Common myeloid progenitor, CD34-positive (primary cell): ENCODE measurements at regions not wholly inside any gene's neighbourhood (a gene's known extent, or its start where the extent isn't known, plus 50 kb on each side); places are given as distances from the start of the nearest gene placed in this dataset.
"Not testable (repeated sequence)": the region's sequence is repeated elsewhere in the genome, so short reads cannot be mapped to it uniquely, and the experiment has no call there.

Experiments
- CTCF ChIA-PET: fragments of 350-600 bp; sonication (Branson Sonifier 250); formaldehyde crosslinking; loops from one replicate; lab custom pipeline; 2021; ENCODE audit warnings: antibody characterized with exemption; lab: Charles Lee
- POLR2A ChIA-PET: fragments of 350-600 bp; sonication (Branson Sonifier 250); formaldehyde crosslinking; loops from one replicate; lab custom pipeline; 2021; ENCODE audit warnings: antibody characterized with exemption; lab: Charles Lee
- DNase-seq, 3 donors: peaks; one replicate each; pipeline versions ENCODE4 v3.0.0 to v3.0.0-alpha.2; 2013
- H3K27ac ChIP-seq, 2 experiments: 1 replicate in 1 of 2; 2 replicates in 1 of 2; pipeline ENCODE4 v1.7.0; 2013; ENCODE audit warnings: inconsistent platforms in 2 of 2, low read length in 2 of 2, mild to moderate bottlenecking in 2 of 2, low read depth in 1 of 2, moderate library complexity in 1 of 2; ENCODE audit not compliant: severe bottlenecking in 2 of 2, insufficient read depth in 1 of 2, poor library complexity in 1 of 2
- H3K27me3 ChIP-seq, 5 experiments: replicated peaks in 2 of 5; 1 replicate in 3 of 5; 2 replicates in 2 of 5; pipeline versions ENCODE4 v1.6.1 to v1.7.0; 2013; ENCODE audit warnings: low read length in 4 of 5, mild to moderate bottlenecking in 2 of 5, moderate library complexity in 2 of 5, inconsistent platforms in 1 of 5; ENCODE audit not compliant: insufficient read depth in 5 of 5, control insufficient read depth in 4 of 5
- H3K36me3 ChIP-seq, 4 experiments: 1 replicate in 2 of 4; 2 replicates in 2 of 4; pipeline versions ENCODE4 v1.6.1 to v1.7.0; 2013; ENCODE audit warnings: low read length in 3 of 4, control low read depth in 1 of 4, mild to moderate bottlenecking in 1 of 4; ENCODE audit not compliant: control insufficient read depth in 4 of 4, insufficient read depth in 4 of 4
- H3K4me1 ChIP-seq, 4 experiments: 1 replicate in 3 of 4; 2 replicates in 1 of 4; pipeline versions ENCODE4 v1.6.1 to v1.7.1; 2013; ENCODE audit warnings: low read length in 3 of 4, mild to moderate bottlenecking in 3 of 4, control low read depth in 1 of 4, inconsistent platforms in 1 of 4, moderate library complexity in 1 of 4; ENCODE audit not compliant: control insufficient read depth in 4 of 4, insufficient read depth in 4 of 4; ENCODE audit errors: control extremely low read depth in 1 of 4
- H3K4me3 ChIP-seq, 7 experiments: 1 replicate in 4 of 7; 2 replicates in 3 of 7; pipeline versions ENCODE4 v1.5.1 to v1.7.0; 2013; ENCODE audit warnings: mild to moderate bottlenecking in 7 of 7, low read length in 6 of 7, moderate library complexity in 6 of 7, inconsistent platforms in 2 of 7, low read depth in 2 of 7, control low read depth in 1 of 7; ENCODE audit not compliant: insufficient read depth in 4 of 7, control insufficient read depth in 1 of 7; ENCODE audit errors: extremely low read depth in 1 of 7
- H3K9me3 ChIP-seq, 5 experiments: 1 replicate in 4 of 5; 2 replicates in 1 of 5; pipeline versions ENCODE4 v1.6.1 to v1.7.1; 2013; ENCODE audit warnings: low read length in 4 of 5, mild to moderate bottlenecking in 2 of 5, inconsistent platforms in 1 of 5, low read depth in 1 of 5, moderate library complexity in 1 of 5; ENCODE audit not compliant: control insufficient read depth in 4 of 5, insufficient read depth in 2 of 5; ENCODE audit errors: control extremely low read depth in 1 of 5
- WGBS: methylation state at CpG from one replicate; pipeline ENCODE4 v1.1.5; 2013; ENCODE audit not compliant: insufficient coverage; 5-methylcytosine and 5-hydroxymethylcytosine counted together

DNA sequence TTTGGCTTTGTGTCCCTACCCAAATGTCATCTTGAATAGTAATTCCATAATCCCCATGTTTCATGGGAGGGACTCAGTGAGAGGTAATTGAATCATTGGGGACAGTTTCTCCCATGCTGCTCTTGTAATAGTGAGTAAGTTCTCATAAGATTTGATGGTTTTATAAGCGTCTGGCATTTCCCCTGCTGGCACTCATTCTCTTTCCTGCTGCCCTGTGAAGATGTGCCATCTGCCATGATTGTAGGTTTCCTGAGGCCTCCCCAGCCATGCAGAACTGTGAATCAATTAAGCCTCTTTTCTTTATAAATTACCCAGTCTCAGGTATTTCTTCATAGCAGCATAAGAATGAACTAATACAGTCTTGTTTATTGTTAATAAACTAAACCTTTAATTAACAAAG is 402.6 kb downstream of the NYAP2 start:
- H3K9me3 ChIP-seq, H3K36me3 ChIP-seq, H3K27ac ChIP-seq, H3K27me3 ChIP-seq, H3K4me1 ChIP-seq, CTCF ChIA-PET, POLR2A ChIA-PET, H3K4me3 ChIP-seq, DNase-seq: not testable (repeated sequence)
- WGBS, result no CpG with 5 or more reads among the region's 1 CpG

DNA sequence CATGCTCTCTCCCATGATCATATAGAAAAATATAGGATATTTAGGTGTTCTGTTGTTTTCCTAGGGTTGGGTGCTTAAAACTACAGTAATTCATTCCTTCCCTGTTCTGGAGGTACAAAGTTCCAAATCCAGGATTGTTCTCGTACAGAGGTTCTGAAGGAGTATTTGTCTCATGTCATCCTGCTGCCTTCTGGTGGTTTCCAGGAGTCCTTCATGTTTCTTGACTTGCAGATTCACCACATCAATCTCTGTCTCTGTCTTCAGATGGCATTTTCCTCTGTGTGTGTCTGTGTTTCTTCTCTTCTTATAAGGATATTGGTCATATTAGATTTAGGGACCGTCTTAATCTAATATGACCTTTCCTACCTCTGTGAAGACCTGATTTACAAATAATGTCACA is 397.9 kb downstream of the NYAP2 start:
- Histone ChIP-seq H3K27ac (no peak overlapping the region), H3K4me1 (no peaks in the 10 kb centered on the region), H3K4me3 (no peak overlapping the region), H3K36me3 (no peaks in the 10 kb centered on the region), H3K27me3 (no peaks in the 10 kb centered on the region), H3K9me3 (no peaks in the 10 kb centered on the region)
- WGBS, result 67% methylated on average over 1 of the region's 2 CpGs
- DNase-seq, result no peak
- ChIA-PET POLR2A (no interaction called here), CTCF (no interaction called here)

- no peaks in the 10 kb centered on the region for H3K36me3 ChIP-seq
- CTCF ChIA-PET, result no interaction called here
These were observed 395.3 kb downstream of the NYAP2 start for GRCh38 chr2:225794652-225795400.

GRCh38 chr2:225793736-225794550 is 394.4 kb downstream of the NYAP2 start:
- WGBS, result 60% methylated on average over 1 of the region's 2 CpGs
- H3K9me3 ChIP-seq, result no peaks in the 10 kb centered on the region
- no peak overlapping the region for H3K27ac ChIP-seq
- CTCF ChIA-PET, result no interaction called here
- no peaks in the 10 kb centered on the region for H3K4me1 ChIP-seq
- no peaks in the 10 kb centered on the region for H3K36me3 ChIP-seq
- no peak for DNase-seq
- H3K27me3 ChIP-seq, result no peaks in the 10 kb centered on the region
- POLR2A ChIA-PET, result no interaction called here
- no peak overlapping the region for H3K4me3 ChIP-seq

More at GRCh38 chr2:225794652-225795400, 395.3 kb downstream of the NYAP2 start:
- no peak overlapping the region for H3K4me3 ChIP-seq
- DNase-seq, result no peak
- H3K27me3 ChIP-seq, result no peaks in the 10 kb centered on the region
- no peaks in the 10 kb centered on the region for H3K9me3 ChIP-seq
- no peaks in the 10 kb centered on the region for H3K4me1 ChIP-seq
- POLR2A ChIA-PET, result no interaction called here
- WGBS, result no CpG with 5 or more reads among the region's 2 CpGs
- no peak overlapping the region for H3K27ac ChIP-seq

DNA sequence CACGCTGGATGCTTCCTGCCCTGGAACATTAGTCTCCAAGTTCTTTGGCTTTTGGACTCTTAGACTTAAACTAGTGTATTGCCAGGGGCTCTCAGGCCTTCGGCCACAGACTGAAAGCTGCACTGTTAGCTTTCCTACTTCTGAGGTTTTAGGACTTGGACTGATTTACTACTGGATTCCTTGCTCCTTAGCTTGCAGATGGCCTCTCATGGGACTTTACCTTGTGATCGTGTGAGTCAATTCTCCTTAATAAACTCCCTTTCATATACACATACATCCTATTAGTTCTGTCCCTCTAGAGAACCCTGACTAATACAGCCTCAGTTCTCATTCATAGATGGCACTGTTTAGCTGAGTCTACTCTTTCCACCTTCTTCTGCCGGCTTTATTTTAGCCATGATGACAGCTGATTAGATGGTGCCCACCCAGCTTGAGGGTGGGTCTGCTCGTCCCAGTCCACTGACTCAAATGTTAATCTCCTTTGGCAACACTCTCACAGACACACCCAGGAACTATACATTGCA is 389.1 kb downstream of the NYAP2 start:
- WGBS, result 98% methylated on average over 4 of the region's 5 CpGs
- POLR2A ChIA-PET, result no interaction called here
- CTCF ChIA-PET, result no interaction called here

DNA sequence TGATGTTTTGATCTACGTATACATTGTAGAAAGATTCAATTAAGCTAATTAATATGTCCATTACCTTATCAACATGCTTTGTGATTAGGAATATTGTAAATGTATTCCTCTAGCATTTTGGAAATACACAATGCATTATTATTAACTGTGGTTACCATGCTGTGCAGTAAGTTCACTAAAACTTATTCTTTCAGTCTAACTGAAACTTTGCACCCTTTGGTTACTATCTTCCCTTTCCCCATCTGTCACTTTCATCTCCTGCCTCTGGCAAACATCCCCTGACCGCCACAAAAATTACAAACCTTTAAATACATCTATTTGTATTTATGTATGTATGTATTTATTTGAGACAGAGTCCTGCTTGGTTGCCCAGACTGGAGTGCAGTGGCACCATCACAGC is 388.0 kb downstream of the NYAP2 start:
- CTCF ChIA-PET, result no interaction called here
- no peak for DNase-seq
- Histone ChIP-seq H3K27ac (no peak overlapping the region), H3K4me3 (no peak overlapping the region), H3K4me1 (no peaks in the 10 kb centered on the region), H3K9me3 (no peaks in the 10 kb centered on the region), H3K36me3 (no peaks in the 10 kb centered on the region), H3K27me3 (no peaks in the 10 kb centered on the region)
- POLR2A ChIA-PET, result no interaction called here
- no CpG with 5 or more reads among the region's 2 CpGs for WGBS

More for the DNA sequence above, 389.1 kb downstream of the NYAP2 start:
- Histone ChIP-seq H3K4me3 (no peak overlapping the region), H3K27me3 (no peaks in the 10 kb centered on the region), H3K9me3 (no peaks in the 10 kb centered on the region), H3K36me3 (no peaks in the 10 kb centered on the region), H3K27ac (no peak overlapping the region), H3K4me1 (no peaks in the 10 kb centered on the region)
- no peak for DNase-seq

DNA sequence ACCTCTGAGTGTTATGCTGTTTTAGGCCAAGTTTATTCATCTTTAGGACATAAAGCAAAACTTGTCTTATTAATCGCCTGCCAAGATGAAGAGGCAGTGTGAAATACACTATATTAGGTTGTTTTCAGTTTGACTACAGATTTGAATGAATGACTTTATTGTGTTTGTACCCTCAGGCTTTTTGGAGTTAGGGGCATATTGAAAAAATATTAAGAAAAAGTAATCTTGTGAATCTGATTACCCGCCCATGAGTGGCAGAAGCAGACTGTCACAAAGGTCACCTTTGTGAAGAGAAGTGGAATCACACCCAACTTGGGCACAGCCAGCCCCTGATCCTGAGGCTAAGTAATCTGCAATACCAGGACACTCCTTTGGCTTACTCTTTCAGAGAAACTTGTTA is 382.5 kb downstream of the NYAP2 start:
- WGBS, result 100% methylated on average over 2 of the region's 2 CpGs
- ChIA-PET POLR2A (no interaction called here), CTCF (no interaction called here)
- H3K9me3 ChIP-seq, result no peaks in the 10 kb centered on the region
- H3K27ac ChIP-seq, result no peak overlapping the region
- H3K27me3 ChIP-seq, result no peaks in the 10 kb centered on the region
- no peak overlapping the region for H3K4me3 ChIP-seq
- H3K4me1 ChIP-seq, result no peaks in the 10 kb centered on the region
- no peak for DNase-seq
- no peaks in the 10 kb centered on the region for H3K36me3 ChIP-seq
